WERI-Rb-1 (cell line): ENCODE measurements at regions not wholly inside any gene's neighbourhood (a gene's known extent, or its start where the extent isn't known, plus 50 kb on each side); places are given as distances from the start of the nearest gene placed in this dataset.
A peak's percentile ranks its signal among the peaks of the same experiment; 100 is the strongest.

ENCODE experiments used
- DNase-seq: peaks from one replicate; pipeline ENCODE4 v3.0.0-alpha.2; 2020
- H3K27ac ChIP-seq: fragments of 250-450 bp; sonication (Bioruptor Pico); 2 replicates; pipeline ENCODE4 v1.5.1; 2020; ENCODE audit warnings: mild to moderate bottlenecking, moderate library complexity
- H3K27me3 ChIP-seq: fragments of 250-450 bp; sonication (Bioruptor Pico); 2 replicates; pipeline ENCODE4 v1.5.1; 2021; ENCODE audit warnings: mild to moderate bottlenecking, low read depth, moderate library complexity; ENCODE audit not compliant: insufficient read depth, severe bottlenecking
- H3K36me3 ChIP-seq: fragments of 250-450 bp; sonication (Bioruptor Pico); 2 replicates; pipeline ENCODE4 v1.5.1; 2020; ENCODE audit warnings: mild to moderate bottlenecking, moderate library complexity
- H3K4me3 ChIP-seq: 2 replicates; pipeline ENCODE4 v1.5.1; 2011; ENCODE audit warnings: low read depth, mild to moderate bottlenecking, control low read depth, low read length
- H3K9me3 ChIP-seq: fragments of 250-450 bp; sonication (Bioruptor Pico); 2 replicates; pipeline ENCODE4 v1.5.1; 2021; ENCODE audit warnings: mild to moderate bottlenecking, moderate library complexity; ENCODE audit not compliant: severe bottlenecking
- TF ChIP-seq, protein P1 (sequence below): IDR thresholded peaks from 2 replicates; pipeline ENCODE4 v1.5.1; 2011; ENCODE audit warnings: low read depth, mild to moderate bottlenecking, control low read depth, inconsistent platforms, low read length

DNA sequence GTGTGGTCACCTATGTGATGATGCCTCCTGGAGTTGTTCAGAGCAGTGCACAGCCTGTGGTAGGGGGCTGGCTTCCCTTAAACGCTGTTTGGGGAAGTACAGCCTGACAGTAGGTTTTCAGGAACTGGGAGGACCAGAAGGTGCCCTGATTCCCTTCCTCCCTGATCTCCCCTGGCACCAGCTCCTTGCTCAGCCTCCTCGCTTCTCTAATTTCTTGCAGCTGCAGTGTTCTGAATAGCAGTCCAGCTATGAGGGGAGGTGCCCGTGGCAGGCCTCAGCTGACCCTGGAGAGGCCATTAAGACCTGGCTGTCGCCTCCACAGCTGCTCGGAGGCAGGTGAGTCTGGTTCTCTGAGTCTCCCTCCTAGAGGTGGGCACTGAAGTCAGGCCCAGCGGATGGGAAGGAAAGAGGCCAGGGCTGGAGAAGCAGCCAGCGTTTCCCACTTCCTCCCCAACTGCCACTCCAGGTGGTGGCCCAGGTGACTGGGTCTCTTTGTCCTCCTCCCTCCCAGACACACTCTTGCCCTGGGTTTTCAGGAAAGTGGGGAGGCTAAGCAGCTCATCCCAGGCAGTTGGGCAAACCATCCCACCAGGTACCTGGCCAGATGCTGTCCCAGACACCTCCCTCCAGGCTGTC, 52.0 kb upstream of the RPL11 start:
- Histone ChIP-seq H3K27me3 (no peaks in the 10 kb centered on the region), H3K9me3 (no peaks in the 10 kb centered on the region), H3K4me3 (no peak overlapping the region), H3K36me3 (no peaks in the 10 kb centered on the region), H3K27ac (peak overlapping the region; percentile 65)
- DNase-seq: peak; percentile 34
- TF ChIP-seq, protein P1, sequence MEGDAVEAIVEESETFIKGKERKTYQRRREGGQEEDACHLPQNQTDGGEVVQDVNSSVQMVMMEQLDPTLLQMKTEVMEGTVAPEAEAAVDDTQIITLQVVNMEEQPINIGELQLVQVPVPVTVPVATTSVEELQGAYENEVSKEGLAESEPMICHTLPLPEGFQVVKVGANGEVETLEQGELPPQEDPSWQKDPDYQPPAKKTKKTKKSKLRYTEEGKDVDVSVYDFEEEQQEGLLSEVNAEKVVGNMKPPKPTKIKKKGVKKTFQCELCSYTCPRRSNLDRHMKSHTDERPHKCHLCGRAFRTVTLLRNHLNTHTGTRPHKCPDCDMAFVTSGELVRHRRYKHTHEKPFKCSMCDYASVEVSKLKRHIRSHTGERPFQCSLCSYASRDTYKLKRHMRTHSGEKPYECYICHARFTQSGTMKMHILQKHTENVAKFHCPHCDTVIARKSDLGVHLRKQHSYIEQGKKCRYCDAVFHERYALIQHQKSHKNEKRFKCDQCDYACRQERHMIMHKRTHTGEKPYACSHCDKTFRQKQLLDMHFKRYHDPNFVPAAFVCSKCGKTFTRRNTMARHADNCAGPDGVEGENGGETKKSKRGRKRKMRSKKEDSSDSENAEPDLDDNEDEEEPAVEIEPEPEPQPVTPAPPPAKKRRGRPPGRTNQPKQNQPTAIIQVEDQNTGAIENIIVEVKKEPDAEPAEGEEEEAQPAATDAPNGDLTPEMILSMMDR: no peak

DNA sequence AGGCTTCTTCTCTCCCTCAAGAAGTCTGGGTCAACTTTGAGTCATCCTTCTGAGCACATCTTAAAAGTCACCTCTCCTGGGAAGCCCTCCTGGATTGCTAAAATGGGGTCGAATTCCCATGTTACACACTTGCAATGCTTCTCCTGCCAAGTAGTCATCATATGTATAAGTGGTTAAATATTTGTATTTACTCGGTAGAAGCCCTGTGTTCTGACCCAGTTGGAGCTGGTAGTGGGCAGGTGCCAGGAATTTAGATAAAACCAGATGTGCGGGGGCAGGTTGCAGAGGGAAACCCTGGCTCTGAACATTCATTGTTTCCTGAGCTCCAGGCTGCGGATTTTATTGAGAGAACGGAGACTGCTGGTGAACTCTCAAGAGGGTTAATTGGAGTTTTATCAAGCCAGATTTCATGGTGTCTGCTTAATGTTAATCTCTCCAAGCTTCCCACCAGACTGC, 52.8 kb upstream of the RPL11 start:
- no peak for DNase-seq
- H3K27me3 ChIP-seq: no peaks in the 10 kb centered on the region
- peak overlapping the region; percentile 65 for H3K27ac ChIP-seq
- H3K4me3 ChIP-seq: no peak overlapping the region
- no peaks in the 10 kb centered on the region for H3K9me3 ChIP-seq
- no peaks in the 10 kb centered on the region for H3K36me3 ChIP-seq
- TF ChIP-seq, protein P1: no peak

DNA sequence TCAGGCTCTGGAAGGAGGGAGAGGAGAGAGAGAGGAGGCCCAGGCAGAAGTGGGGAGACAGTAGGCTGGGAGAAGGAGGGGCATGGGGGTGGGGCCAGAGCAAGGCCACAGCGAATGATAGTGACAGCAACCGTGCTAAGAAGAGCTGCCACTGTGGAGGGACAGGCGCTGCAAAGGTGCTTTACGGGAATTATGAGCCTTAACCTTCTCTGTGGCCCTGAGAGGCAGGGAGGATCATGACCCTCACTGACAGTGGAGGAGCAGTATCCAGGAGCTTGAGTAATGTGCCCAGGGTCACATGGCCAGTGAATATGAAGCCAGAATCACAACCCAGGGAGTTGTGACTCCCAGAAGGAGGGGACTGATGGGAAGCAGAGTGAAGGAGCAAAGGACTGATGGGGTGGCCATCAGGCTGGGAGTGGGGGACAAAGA, 53.4 kb upstream of the RPL11 start:
- DNase-seq: peak; percentile 83
- Histone ChIP-seq H3K9me3 (no peaks in the 10 kb centered on the region), H3K4me3 (no peak overlapping the region), H3K36me3 (no peaks in the 10 kb centered on the region), H3K27ac (peak overlapping the region; percentile 65), H3K27me3 (no peaks in the 10 kb centered on the region)
- TF ChIP-seq, protein P1: no peak

DNA sequence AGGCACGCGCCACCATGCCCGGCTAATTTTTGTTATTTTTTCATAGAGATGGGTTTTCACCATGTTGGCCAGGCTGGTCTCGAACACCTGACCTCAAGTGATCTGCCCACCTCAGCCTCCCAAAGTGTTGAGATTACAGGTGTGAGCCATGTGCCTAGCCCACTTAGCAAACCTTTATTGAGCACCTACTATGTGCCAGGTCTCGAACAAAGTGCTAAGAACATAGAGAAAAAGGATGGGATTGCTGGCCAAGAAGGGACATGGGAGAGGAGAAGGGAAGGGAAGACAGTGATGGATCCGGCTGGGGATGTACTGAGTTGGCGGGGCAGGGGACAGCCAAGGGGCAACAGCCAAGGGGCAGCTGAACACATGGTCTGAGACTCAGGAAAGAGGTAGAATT, 55.6 kb upstream of the RPL11 start:
- no peak overlapping the region for H3K4me3 ChIP-seq
- H3K27me3 ChIP-seq: no peaks in the 10 kb centered on the region
- TF ChIP-seq, protein P1: no peak
- no peak for DNase-seq
- H3K9me3 ChIP-seq: no peaks in the 10 kb centered on the region
- no peak overlapping the region for H3K27ac ChIP-seq
- H3K36me3 ChIP-seq: no peaks in the 10 kb centered on the region

DNA sequence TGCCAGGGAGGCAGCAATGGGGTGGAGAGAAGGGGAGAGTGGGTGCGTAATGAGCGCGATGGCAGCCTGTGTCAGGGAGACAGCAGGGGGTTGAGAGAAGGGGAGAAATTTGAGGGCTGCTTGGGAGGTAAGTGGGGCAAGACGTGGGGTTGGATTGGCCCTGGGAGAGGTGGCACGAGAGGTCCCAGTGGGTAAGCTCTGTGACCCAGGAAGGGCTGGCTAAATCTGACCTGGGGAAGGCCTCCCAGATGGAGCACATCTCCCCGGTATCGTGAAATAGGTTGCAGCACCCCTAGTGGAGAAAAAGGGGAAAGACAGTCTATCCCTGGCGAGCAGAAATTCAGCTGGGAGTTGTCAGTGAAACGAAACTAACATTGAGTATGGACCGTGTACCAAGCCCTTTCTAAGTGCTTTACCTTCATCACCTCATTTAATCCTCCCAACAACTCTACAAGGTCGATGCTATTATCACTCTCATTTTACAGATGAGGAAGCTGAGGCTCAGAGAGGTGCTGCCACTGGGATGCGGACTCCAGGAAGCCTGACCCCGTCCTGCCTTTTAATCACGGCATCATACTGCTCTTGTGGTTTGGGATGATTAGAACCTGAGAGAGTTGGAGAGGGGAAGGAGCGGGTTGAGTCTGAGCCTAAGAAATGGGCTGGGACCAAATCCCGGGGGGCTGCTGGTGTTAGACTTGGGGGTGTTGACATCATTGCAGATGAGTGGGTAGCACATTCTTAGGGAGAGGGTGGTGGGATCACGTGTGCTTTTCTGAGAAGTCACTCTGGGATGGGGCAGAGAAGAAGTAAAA, 56.6 kb upstream of the RPL11 start:
- peak overlapping the region; percentile 32 for H3K27ac ChIP-seq
- H3K9me3 ChIP-seq: no peaks in the 10 kb centered on the region
- H3K27me3 ChIP-seq: no peaks in the 10 kb centered on the region
- TF ChIP-seq, protein P1: peak; percentile 91
- H3K4me3 ChIP-seq: peak overlapping the region; percentile 43
- DNase-seq: peak; percentile 71
- H3K36me3 ChIP-seq: no peaks in the 10 kb centered on the region
